BE2C (cell line): ENCODE measurements at regions not wholly inside any gene's neighbourhood (a gene's known extent, or its start where the extent isn't known, plus 50 kb on each side); places are given as distances from the start of the nearest gene placed in this dataset.

ENCODE experiments used
- DNase-seq: peaks from one replicate; pipeline ENCODE4 v3.0.0-alpha.2; 2020
- H3K27me3 ChIP-seq: fragments of 250-450 bp; sonication (Bioruptor Pico); 2 replicates; pipeline ENCODE4 v1.5.1; 2020; ENCODE audit warnings: mild to moderate bottlenecking
- H3K36me3 ChIP-seq: fragments of 250-450 bp; sonication (Bioruptor Pico); 2 replicates; pipeline ENCODE4 v1.5.1; 2020; ENCODE audit warnings: mild to moderate bottlenecking
- H3K4me1 ChIP-seq: fragments of 250-450 bp; sonication (Bioruptor Pico); 2 replicates; pipeline ENCODE4 v1.5.1; 2020
- H3K4me3 ChIP-seq: 2 replicates; pipeline ENCODE4 v1.5.1; 2011; ENCODE audit warnings: low read depth, low read length
- H3K9me3 ChIP-seq: fragments of 250-450 bp; sonication (Bioruptor Pico); 2 replicates; pipeline ENCODE4 v1.5.1; 2020
- CTCF ChIP-seq: IDR thresholded peaks from 2 replicates; pipeline ENCODE4 v1.5.1; 2012; ENCODE audit warnings: mild to moderate bottlenecking, low read depth, low read length

GRCh38 chr18:24538414-24539264 lies 78.2 kb downstream of the HRH4 start:
- no peak for TF ChIP-seq CTCF
- no peaks in the 10 kb centered on the region for H3K4me1 ChIP-seq

GRCh38 chr18:24539866-24540617 lies 79.6 kb downstream of the HRH4 start:
- no peaks in the 10 kb centered on the region for H3K4me1 ChIP-seq
- TF ChIP-seq CTCF: no peak
- H3K9me3 ChIP-seq: no peaks in the 10 kb centered on the region
- no peaks in the 10 kb centered on the region for H3K27me3 ChIP-seq
- no peak overlapping the region for H3K4me3 ChIP-seq
- H3K36me3 ChIP-seq: no peaks in the 10 kb centered on the region
- DNase-seq: no peak

More at GRCh38 chr18:24538414-24539264, 78.2 kb downstream of the HRH4 start:
- H3K4me3 ChIP-seq: no peak overlapping the region
- H3K9me3 ChIP-seq: no peaks in the 10 kb centered on the region
- no peaks in the 10 kb centered on the region for H3K36me3 ChIP-seq
- no peaks in the 10 kb centered on the region for H3K27me3 ChIP-seq
- DNase-seq: no peak

GRCh38 chr18:24540896-24541295 lies 80.5 kb downstream of the HRH4 start:
- Histone ChIP-seq H3K36me3 (no peaks in the 10 kb centered on the region), H3K9me3 (no peaks in the 10 kb centered on the region), H3K4me1 (no peaks in the 10 kb centered on the region), H3K4me3 (no peak overlapping the region), H3K27me3 (no peaks in the 10 kb centered on the region)
- no peak for TF ChIP-seq CTCF
- no peak for DNase-seq

- DNase-seq: no peak
- no peak for TF ChIP-seq CTCF
- no peak overlapping the region for H3K4me3 ChIP-seq
- H3K36me3 ChIP-seq: no peaks in the 10 kb centered on the region
- H3K9me3 ChIP-seq: no peaks in the 10 kb centered on the region
- no peaks in the 10 kb centered on the region for H3K27me3 ChIP-seq
- no peaks in the 10 kb centered on the region for H3K4me1 ChIP-seq
These were observed 82.8 kb downstream of the HRH4 start for GRCh38 chr18:24543086-24543794.

- no peak for DNase-seq
These were observed 83.5 kb downstream of the HRH4 start for GRCh38 chr18:24543795-24544498.

More at GRCh38 chr18:24543795-24544498, 83.5 kb downstream of the HRH4 start:
- H3K9me3 ChIP-seq: no peaks in the 10 kb centered on the region
- no peaks in the 10 kb centered on the region for H3K36me3 ChIP-seq
- no peaks in the 10 kb centered on the region for H3K4me1 ChIP-seq
- no peak overlapping the region for H3K4me3 ChIP-seq
- H3K27me3 ChIP-seq: no peaks in the 10 kb centered on the region
- TF ChIP-seq CTCF: peak; percentile 38
